Fibroblast of skin of left quadriceps (primary cell): ENCODE measurements at regions not wholly inside any gene's neighbourhood (a gene's known extent, or its start where the extent isn't known, plus 50 kb on each side); places are given as distances from the start of the nearest gene placed in this dataset.
"Not testable (repeated sequence)": the region's sequence is repeated elsewhere in the genome, so short reads cannot be mapped to it uniquely, and the experiment has no call there.

Source experiments
- DNase-seq, 2 experiments: peaks; one replicate each; pipeline ENCODE4 v3.0.0-alpha.2; 2013; ENCODE audit warnings: low read depth in 2 of 2

- no peak for DNase-seq
Measured at GRCh38 chr3:34109846-34110245, 311.4 kb downstream of the PDCD6IP start.

GRCh38 chr3:34111361-34111760 lies 312.9 kb downstream of the PDCD6IP start:
- no peak for DNase-seq

- not testable (repeated sequence) for DNase-seq
Measured at GRCh38 chr3:34112261-34112660, 313.8 kb downstream of the PDCD6IP start.

GRCh38 chr3:34131091-34131490 lies 332.7 kb downstream of the PDCD6IP start:
- DNase-seq, result no peak

- no peak for DNase-seq
Measured at GRCh38 chr3:34132069-34132692, 333.8 kb downstream of the PDCD6IP start.

GRCh38 chr3:34139566-34139965 lies 341.1 kb downstream of the PDCD6IP start:
- DNase-seq, result no peak

- no peak for DNase-seq
Measured at GRCh38 chr3:34140616-34141015, 342.2 kb downstream of the PDCD6IP start.

- no peak for DNase-seq
Measured at GRCh38 chr3:34141841-34142337, 343.5 kb downstream of the PDCD6IP start.

GRCh38 chr3:34145796-34146195 lies 347.4 kb downstream of the PDCD6IP start:
- no peak for DNase-seq

GRCh38 chr3:34146596-34146995 lies 348.2 kb downstream of the PDCD6IP start:
- no peak for DNase-seq

- DNase-seq, result no peak
Measured at GRCh38 chr3:34150992-34151391, 352.6 kb downstream of the PDCD6IP start.

GRCh38 chr3:34152656-34153055 lies 354.2 kb downstream of the PDCD6IP start:
- DNase-seq, result no peak

- DNase-seq, result no peak
Measured at GRCh38 chr3:34155108-34155507, 356.7 kb downstream of the PDCD6IP start.

- no peak for DNase-seq
Measured at GRCh38 chr3:34155666-34156065, 357.2 kb downstream of the PDCD6IP start.

- DNase-seq, result no peak
Measured at GRCh38 chr3:34157491-34157890, 359.1 kb downstream of the PDCD6IP start.

- DNase-seq, result no peak
Measured at GRCh38 chr3:34159613-34160420, 361.4 kb downstream of the PDCD6IP start.

- DNase-seq, result not testable (repeated sequence)
Measured at GRCh38 chr3:34169636-34170035, 371.2 kb downstream of the PDCD6IP start.

- DNase-seq, result no peak
Measured at GRCh38 chr3:34174740-34175139, 376.3 kb downstream of the PDCD6IP start.

- no peak for DNase-seq
Measured at GRCh38 chr3:34175636-34176176, 377.3 kb downstream of the PDCD6IP start.

GRCh38 chr3:34176723-34177122 lies 378.3 kb downstream of the PDCD6IP start:
- DNase-seq, result no peak

- DNase-seq, result peak; percentile 60 to 63
Measured at GRCh38 chr3:34178415-34178814, 380.0 kb downstream of the PDCD6IP start.

- no peak for DNase-seq
Measured at GRCh38 chr3:34179716-34180115, 381.3 kb downstream of the PDCD6IP start.

GRCh38 chr3:34180532-34180931 lies 382.1 kb downstream of the PDCD6IP start:
- DNase-seq, result no peak
